GM12878 (cell line): ENCODE measurements at regions not wholly inside any gene's neighbourhood (a gene's known extent, or its start where the extent isn't known, plus 50 kb on each side); places are given as distances from the start of the nearest gene placed in this dataset.

Experiments used
- ATAC-seq: fragments of 200-7000 bp; cut with Tn5 transposase; 3 replicates; pipeline ENCODE4 v1.9.1; 2020; ENCODE audit warnings: mild to moderate bottlenecking, moderate library complexity
- BruUV-seq: library from RNA; stranded (reverse); fragments of 400-500 nt; replicated peaks from 2 replicates; lab custom pipeline; 2021; lab: Mats Ljungman, UMichigan
- CTCF ChIA-PET: fragments of 300-600 bp; sonication (Branson Sonifier 250); formaldehyde crosslinking; extraction: SDS; loops from one replicate; lab custom pipeline; 2021; ENCODE audit warnings: inconsistent platforms; lab: Yijun Ruan, JAX
- POLR2A ChIA-PET: fragments of 350-600 bp; formaldehyde crosslinking; extraction: SDS; loops from one replicate; lab custom pipeline; 2021; ENCODE audit warnings: inconsistent platforms; lab: Charles Lee
- RAD21 ChIA-PET: fragments of 300-600 bp; sonication (Branson Sonifier 250); formaldehyde crosslinking; loops from one replicate; lab custom pipeline; 2023; ENCODE audit warnings: antibody characterized with exemption; ENCODE audit not compliant: unreplicated experiment; lab: Charles Lee
- SMC1A ChIA-PET: fragments of 300-600 bp; sonication (Branson Sonifier 250); formaldehyde crosslinking; loops from one replicate; lab custom pipeline; 2023; ENCODE audit not compliant: unreplicated experiment, uncharacterized antibody; lab: Charles Lee
- DNase-seq: peaks from one replicate; pipeline ENCODE4 v3.0.0-alpha.2; 2011; ENCODE audit warnings: low read depth, low spot score
- FAIRE-seq: peaks from 3 replicates; lab custom pipeline; 2011; peaks lifted over from hg19 to GRCh38; lab: Jason Lieb, UNC
- H2AFZ ChIP-seq: 2 replicates; pipeline ENCODE4 v1.6.0; 2011; ENCODE audit warnings: low read depth, low read length, control low read depth; ENCODE audit not compliant: control insufficient read depth
- H3K27ac ChIP-seq: 2 replicates; pipeline ENCODE4 v1.5.1; 2011; ENCODE audit warnings: control low read depth; ENCODE audit not compliant: control insufficient read depth, insufficient read depth
- H3K27me3 ChIP-seq, 2 experiments: replicated peaks in 1 of 2; 2 replicates each; pipeline versions ENCODE4 v1.6.0 to v1.6.1; 2011; ENCODE audit warnings: low read length in 1 of 2; ENCODE audit not compliant: control insufficient read depth in 2 of 2, insufficient read depth in 2 of 2
- H3K36me3 ChIP-seq, 2 experiments: 2 replicates each; pipeline ENCODE4 v1.5.1; 2011; ENCODE audit warnings: low read length in 1 of 2; ENCODE audit not compliant: control insufficient read depth in 2 of 2, insufficient read depth in 2 of 2
- H3K4me1 ChIP-seq: 2 replicates; pipeline ENCODE4 v1.6.1; 2011; ENCODE audit warnings: mild to moderate bottlenecking, low read length, moderate library complexity, mixed read lengths; ENCODE audit not compliant: control insufficient read depth, insufficient read depth
- H3K4me2 ChIP-seq: 2 replicates; pipeline ENCODE4 v1.6.0; 2011; ENCODE audit warnings: control low read depth; ENCODE audit not compliant: control insufficient read depth, insufficient read depth
- H3K4me3 ChIP-seq: fragments of 200-600 bp; sonication (generic); 2 replicates; pipeline ENCODE4 v1.5.1; 2016
- H3K79me2 ChIP-seq: 2 replicates; pipeline ENCODE4 v1.6.0; 2011; ENCODE audit warnings: low read length; ENCODE audit not compliant: control insufficient read depth, insufficient read depth
- H3K9ac ChIP-seq: 2 replicates; pipeline ENCODE4 v1.8.0; 2011; ENCODE audit warnings: low read length, control low read depth, mixed read lengths; ENCODE audit not compliant: control insufficient read depth, insufficient read depth
- H3K9me3 ChIP-seq: replicated peaks from 3 replicates; pipeline ENCODE4 v1.5.1; 2011; ENCODE audit warnings: mild to moderate bottlenecking, low read length; ENCODE audit not compliant: control insufficient read depth, insufficient read depth
- H4K20me1 ChIP-seq: 2 replicates; pipeline ENCODE4 v1.6.0; 2011; ENCODE audit not compliant: control insufficient read depth, insufficient read depth
- CHD2 ChIP-seq: IDR thresholded peaks from 2 replicates; pipeline ENCODE4 v1.6.1; 2011; ENCODE audit warnings: low read depth, low read length, improper control_type of control experiment, borderline replicate concordance
- EED ChIP-seq: sonication (generic); IDR thresholded peaks from 2 replicates; pipeline ENCODE4 v1.6.1; 2016; ENCODE audit warnings: antibody characterized with exemption, low read depth
- ETV6 ChIP-seq, 2 experiments: fragments of 450-650 bp in 1 of 2; IDR thresholded peaks in 1 of 2; conservative IDR thresholded peaks in 1 of 2; 2 replicates each; pipeline ENCODE4 v1.6.1; 2014; ENCODE audit warnings: antibody characterized with exemption in 1 of 2, borderline replicate concordance in 1 of 2, low read depth in 1 of 2, mild to moderate bottlenecking in 1 of 2, moderate library complexity in 1 of 2
- IKZF2 ChIP-seq, 2 experiments: fragments of 450-650 bp; IDR thresholded peaks; 2 replicates each; pipeline ENCODE4 v1.6.1; 2017; ENCODE audit warnings: mild to moderate bottlenecking in 2 of 2, moderate library complexity in 2 of 2
- SIN3A ChIP-seq: IDR thresholded peaks from 2 replicates; pipeline ENCODE4 v1.6.1; 2012; ENCODE audit warnings: low read depth, low read length, improper control_type of control experiment
- SMARCA5 ChIP-seq: fragments of 450-650 bp; IDR thresholded peaks from 2 replicates; pipeline ENCODE4 v1.6.1; 2017; ENCODE audit warnings: mild to moderate bottlenecking
- TAF1 ChIP-seq: IDR thresholded peaks from 2 replicates; pipeline ENCODE4 v1.6.1; 2011; ENCODE audit warnings: mild to moderate bottlenecking, low read depth, low read length, borderline replicate concordance
- ZZZ3 ChIP-seq: IDR thresholded peaks from 2 replicates; pipeline ENCODE4 v1.6.1; 2011; ENCODE audit warnings: low read depth; ENCODE audit not compliant: control insufficient read depth, insufficient read length
- WGBS: methylation state at CpG from one replicate; pipeline ENCODE4 v1.1.6; 2016; ENCODE audit warnings: low lambda C conversion rate; ENCODE audit not compliant: insufficient replicate concordance, insufficient coverage; ENCODE audit errors: missing lambda C conversion rate; 5-methylcytosine and 5-hydroxymethylcytosine counted together
- in situ Hi-C: fragments of 300-500 bp; cut with MboI; formaldehyde crosslinking; loops from 9 replicates; pipeline ENCODE4 v1.14.3; 2018; ENCODE audit warnings: mixed read lengths
- intact Hi-C: fragments of 100-400 bp; cut with micrococcal nuclease; formaldehyde crosslinking; loops from one replicate; pipeline ENCODE4 v1.14.2; 2022; ENCODE audit not compliant: unreplicated experiment
- TF ChIP-seq, protein P1 (sequence below): fragments of 450-650 bp; IDR thresholded peaks from 2 replicates; pipeline ENCODE4 v1.6.1; 2018; ENCODE audit warnings: borderline replicate concordance, mild to moderate bottlenecking; ENCODE audit not compliant: partially characterized antibody
- TF ChIP-seq, protein P2 (sequence below): fragments of 450-650 bp; conservative IDR thresholded peaks from 2 replicates; pipeline ENCODE4 v1.6.1; 2017; ENCODE audit warnings: mild to moderate bottlenecking, moderate library complexity

- POLR2A ChIA-PET = no interaction called here
- in situ Hi-C loops = no loop called here
- intact Hi-C loops = no loop called here
- WGBS = 27% methylated on average over 3 of the region's 3 CpGs
- Histone ChIP-seq H3K27ac (no peak overlapping the region), H3K9me3 (no peaks in the 10 kb centered on the region; the same call in 2 of the 3 replicates), H3K4me2 (no peak overlapping the region), H2AFZ (no peak overlapping the region), H3K79me2 (no peaks in the 10 kb centered on the region), H3K4me3 (no peak overlapping the region), H3K36me3 (no peaks in the 10 kb centered on the region), H3K9ac (no peak overlapping the region), H3K27me3 (no peaks in the 10 kb centered on the region), H3K4me1 (no peaks in the 10 kb centered on the region), H4K20me1 (no peaks in the 10 kb centered on the region)
- no peak for ATAC-seq
- DNase-seq = no peak
- TF ChIP-seq ETV6 (conservative IDR thresholded peaks at IDR 0.05 in 1 of 2, IDR thresholded peaks at IDR 0.05 in 1 of 2; ENCODE audit: borderline replicate concordance in 1 of 2, low read depth in 1 of 2) (no peak), ZZZ3 (no peak), SIN3A (no peak), TAF1 (no peak), SMARCA5 (no peak), IKZF2 (IDR thresholded peaks at IDR 0.05) (no peak), EED (no peak), CHD2 (no peak)
- TF ChIP-seq, protein P1, sequence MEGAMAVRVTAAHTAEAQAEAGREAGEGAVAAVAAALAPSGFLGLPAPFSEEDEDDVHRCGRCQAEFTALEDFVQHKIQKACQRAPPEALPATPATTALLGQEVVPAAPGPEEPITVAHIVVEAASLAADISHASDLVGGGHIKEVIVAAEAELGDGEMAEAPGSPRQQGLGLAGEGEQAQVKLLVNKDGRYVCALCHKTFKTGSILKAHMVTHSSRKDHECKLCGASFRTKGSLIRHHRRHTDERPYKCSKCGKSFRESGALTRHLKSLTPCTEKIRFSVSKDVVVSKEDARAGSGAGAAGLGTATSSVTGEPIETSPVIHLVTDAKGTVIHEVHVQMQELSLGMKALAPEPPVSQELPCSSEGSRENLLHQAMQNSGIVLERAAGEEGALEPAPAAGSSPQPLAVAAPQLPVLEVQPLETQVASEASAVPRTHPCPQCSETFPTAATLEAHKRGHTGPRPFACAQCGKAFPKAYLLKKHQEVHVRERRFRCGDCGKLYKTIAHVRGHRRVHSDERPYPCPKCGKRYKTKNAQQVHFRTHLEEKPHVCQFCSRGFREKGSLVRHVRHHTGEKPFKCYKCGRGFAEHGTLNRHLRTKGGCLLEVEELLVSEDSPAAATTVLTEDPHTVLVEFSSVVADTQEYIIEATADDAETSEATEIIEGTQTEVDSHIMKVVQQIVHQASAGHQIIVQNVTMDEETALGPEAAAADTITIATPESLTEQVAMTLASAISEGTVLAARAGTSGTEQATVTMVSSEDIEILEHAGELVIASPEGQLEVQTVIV = no peak
- TF ChIP-seq, protein P2, sequence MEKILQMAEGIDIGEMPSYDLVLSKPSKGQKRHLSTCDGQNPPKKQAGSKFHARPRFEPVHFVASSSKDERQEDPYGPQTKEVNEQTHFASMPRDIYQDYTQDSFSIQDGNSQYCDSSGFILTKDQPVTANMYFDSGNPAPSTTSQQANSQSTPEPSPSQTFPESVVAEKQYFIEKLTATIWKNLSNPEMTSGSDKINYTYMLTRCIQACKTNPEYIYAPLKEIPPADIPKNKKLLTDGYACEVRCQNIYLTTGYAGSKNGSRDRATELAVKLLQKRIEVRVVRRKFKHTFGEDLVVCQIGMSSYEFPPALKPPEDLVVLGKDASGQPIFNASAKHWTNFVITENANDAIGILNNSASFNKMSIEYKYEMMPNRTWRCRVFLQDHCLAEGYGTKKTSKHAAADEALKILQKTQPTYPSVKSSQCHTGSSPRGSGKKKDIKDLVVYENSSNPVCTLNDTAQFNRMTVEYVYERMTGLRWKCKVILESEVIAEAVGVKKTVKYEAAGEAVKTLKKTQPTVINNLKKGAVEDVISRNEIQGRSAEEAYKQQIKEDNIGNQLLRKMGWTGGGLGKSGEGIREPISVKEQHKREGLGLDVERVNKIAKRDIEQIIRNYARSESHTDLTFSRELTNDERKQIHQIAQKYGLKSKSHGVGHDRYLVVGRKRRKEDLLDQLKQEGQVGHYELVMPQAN = no peak
- SMC1A ChIA-PET = interaction anchor here (1.1 kb wide), 1 partner anchor 14 kb away, joined by 4 read pairs; no protein-coding TSS in a partner anchor
- CTCF ChIA-PET = no interaction called here
- no TSS peak for BruUV-seq
- RAD21 ChIA-PET = no interaction called here
- FAIRE-seq = no peak
These were observed 1231.6 kb downstream of the TBC1D22A start for GRCh38 chr22:47994045-47994444.
